ENCODE measurements at regions not wholly inside any gene's neighbourhood (a gene's known extent, or its start where the extent isn't known, plus 50 kb on each side); places are given as distances from the start of the nearest gene placed in this dataset.

DNA sequence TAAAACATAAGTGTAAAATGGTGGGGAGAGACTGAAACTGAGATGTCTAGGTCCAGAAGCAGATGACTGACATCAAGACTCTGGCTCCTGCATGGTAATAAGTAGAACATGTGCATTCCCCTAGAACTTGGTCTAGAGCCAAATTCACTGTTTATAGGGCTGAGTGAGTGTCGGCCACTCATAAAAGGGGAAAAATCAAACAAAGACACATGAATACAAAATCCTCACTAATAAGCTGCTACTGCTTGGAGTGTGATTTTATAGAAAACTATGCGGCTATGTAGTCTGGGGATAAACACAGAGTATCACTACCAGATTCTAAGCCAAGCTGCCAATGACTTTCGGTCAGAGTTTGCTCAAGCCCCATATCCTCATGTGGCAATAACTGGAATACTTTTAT is 1080.8 kb upstream of the DDX18 start:
- Histone ChIP-seq H3K27me3 (no peaks in the 10 kb centered on the region), H3K9me3 (no peaks in the 10 kb centered on the region), H3K27ac (no peak overlapping the region), H3K4me3 (no peak overlapping the region), H3K36me3 (no peaks in the 10 kb centered on the region), H3K4me1 (no peaks in the 10 kb centered on the region)
- TF ChIP-seq, protein P1, sequence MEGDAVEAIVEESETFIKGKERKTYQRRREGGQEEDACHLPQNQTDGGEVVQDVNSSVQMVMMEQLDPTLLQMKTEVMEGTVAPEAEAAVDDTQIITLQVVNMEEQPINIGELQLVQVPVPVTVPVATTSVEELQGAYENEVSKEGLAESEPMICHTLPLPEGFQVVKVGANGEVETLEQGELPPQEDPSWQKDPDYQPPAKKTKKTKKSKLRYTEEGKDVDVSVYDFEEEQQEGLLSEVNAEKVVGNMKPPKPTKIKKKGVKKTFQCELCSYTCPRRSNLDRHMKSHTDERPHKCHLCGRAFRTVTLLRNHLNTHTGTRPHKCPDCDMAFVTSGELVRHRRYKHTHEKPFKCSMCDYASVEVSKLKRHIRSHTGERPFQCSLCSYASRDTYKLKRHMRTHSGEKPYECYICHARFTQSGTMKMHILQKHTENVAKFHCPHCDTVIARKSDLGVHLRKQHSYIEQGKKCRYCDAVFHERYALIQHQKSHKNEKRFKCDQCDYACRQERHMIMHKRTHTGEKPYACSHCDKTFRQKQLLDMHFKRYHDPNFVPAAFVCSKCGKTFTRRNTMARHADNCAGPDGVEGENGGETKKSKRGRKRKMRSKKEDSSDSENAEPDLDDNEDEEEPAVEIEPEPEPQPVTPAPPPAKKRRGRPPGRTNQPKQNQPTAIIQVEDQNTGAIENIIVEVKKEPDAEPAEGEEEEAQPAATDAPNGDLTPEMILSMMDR (IDR thresholded peaks at IDR 0.05) = no peak
- TF ChIP-seq POLR2A (IDR thresholded peaks at IDR 0.05) = no peak
- DNase-seq = no peak

DNA sequence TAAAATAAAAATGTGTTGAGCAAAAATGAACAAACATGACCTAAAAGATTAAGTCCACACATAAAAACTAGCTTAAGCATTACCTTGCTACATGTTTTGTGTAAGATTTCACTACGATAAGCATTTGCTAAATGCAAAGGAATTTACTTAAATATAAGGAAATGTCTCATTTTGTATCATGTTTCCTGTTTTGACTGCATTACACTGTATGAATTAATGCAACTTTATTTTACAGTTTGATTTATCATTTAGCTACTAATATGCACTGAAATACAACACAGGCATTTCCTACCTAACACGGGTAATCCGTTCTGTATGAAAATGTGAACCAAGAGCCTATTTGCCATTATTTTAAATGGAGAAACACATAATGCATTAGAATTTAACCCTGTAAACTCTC is 1076.5 kb upstream of the DDX18 start:
- TF ChIP-seq, protein P1 (IDR thresholded peaks at IDR 0.05) = no peak
- TF ChIP-seq POLR2A (IDR thresholded peaks at IDR 0.05) = no peak
- no peak overlapping the region for H3K27ac ChIP-seq

DNA sequence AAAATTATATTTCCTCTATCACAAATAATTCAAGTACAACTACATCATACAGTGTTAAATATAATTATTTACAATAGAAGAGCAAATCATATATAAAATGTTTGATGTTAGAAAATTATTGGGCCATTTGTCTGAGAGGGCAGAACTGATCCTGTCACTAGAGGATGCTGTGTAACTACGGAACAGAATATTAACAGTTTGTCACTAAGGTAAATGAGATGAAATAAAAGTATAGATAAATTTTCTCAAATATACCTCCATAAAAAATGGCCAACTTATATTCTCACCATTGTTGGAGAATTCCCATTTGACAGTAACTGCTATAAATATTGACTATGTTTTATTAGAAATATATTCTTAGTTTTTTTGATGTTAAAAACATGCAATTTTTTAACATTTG is 1067.4 kb upstream of the DDX18 start:
- no peak for DNase-seq
- no peak for TF ChIP-seq POLR2A (IDR thresholded peaks at IDR 0.05)
- TF ChIP-seq, protein P1 (IDR thresholded peaks at IDR 0.05) = peak in 4 of 6 experiments; percentile 19 to 90 (median 86)

More for the DNA sequence above, 1076.5 kb upstream of the DDX18 start:
- no peaks in the 10 kb centered on the region for H3K36me3 ChIP-seq
- H3K9me3 ChIP-seq = no peaks in the 10 kb centered on the region
- DNase-seq = no peak
- H3K4me1 ChIP-seq = no peaks in the 10 kb centered on the region
- no peak overlapping the region for H3K4me3 ChIP-seq
- no peaks in the 10 kb centered on the region for H3K27me3 ChIP-seq

DNA sequence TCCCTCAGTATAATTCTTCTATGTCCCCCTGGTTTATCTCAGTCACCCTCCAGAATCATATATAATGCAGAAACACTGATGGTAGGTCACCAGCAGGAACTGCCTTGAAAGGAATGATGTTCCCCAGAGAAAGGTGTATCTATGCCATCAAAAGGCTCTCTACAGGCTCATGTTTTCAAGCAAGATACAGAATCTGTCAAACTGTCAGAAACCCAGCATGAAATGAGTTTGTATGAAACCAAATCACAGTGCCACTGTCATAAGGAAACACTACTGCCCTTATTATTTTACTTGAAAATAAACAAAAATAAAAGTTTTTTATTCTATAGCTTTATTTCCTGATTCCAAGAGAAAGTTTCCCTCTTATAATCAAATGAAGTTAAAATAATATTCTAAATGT is 1064.5 kb upstream of the DDX18 start:
- no peak for DNase-seq
- Histone ChIP-seq H3K4me1 (no peaks in the 10 kb centered on the region), H3K27ac (no peak overlapping the region), H3K27me3 (no peaks in the 10 kb centered on the region), H3K36me3 (no peaks in the 10 kb centered on the region), H3K9me3 (no peaks in the 10 kb centered on the region), H3K4me3 (no peak overlapping the region)
- no peak for TF ChIP-seq POLR2A (IDR thresholded peaks at IDR 0.05)
- TF ChIP-seq, protein P1 (IDR thresholded peaks at IDR 0.05) = no peak

More for the DNA sequence above, 1067.4 kb upstream of the DDX18 start:
- H3K4me1 ChIP-seq = no peaks in the 10 kb centered on the region
- no peak overlapping the region for H3K27ac ChIP-seq
- no peak overlapping the region for H3K4me3 ChIP-seq
- no peaks in the 10 kb centered on the region for H3K9me3 ChIP-seq
- H3K27me3 ChIP-seq = no peaks in the 10 kb centered on the region
- H3K36me3 ChIP-seq = no peaks in the 10 kb centered on the region

DNA sequence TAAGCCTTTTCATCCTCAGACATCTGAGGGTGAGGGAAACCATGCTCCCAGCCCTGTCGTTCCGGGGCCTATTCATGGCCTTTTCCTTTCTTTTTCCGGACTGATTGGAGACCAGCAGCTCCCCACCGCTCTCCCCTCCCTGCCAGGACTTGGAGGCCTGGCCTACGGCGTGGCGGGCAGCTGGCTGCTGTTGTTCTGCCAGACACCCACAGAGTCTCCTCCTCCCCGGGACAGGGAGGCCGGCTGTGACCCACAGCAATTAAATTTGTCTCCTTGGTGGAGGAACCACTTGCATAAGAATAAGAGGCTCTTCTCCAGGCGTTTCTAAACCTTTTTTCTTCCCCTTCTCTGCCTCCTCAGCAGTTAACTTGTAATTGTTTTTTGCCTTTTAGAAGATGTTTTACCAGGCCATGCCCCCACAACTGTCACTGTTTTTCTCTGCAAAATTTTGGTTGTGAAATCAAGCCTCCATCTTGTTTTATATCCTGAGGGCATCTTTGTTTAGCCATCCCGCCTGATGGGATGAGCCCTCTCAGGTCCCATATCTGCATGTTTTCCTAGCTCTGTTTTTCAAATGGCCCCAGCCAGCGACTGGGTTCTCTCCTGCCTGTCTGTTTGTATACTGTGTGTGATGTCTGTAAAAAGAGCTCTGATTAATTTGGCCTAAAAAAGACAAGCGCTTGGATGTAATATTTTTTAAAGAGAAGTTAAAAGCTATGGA is 1060.0 kb upstream of the DDX18 start:
- Histone ChIP-seq H3K9me3 (no peaks in the 10 kb centered on the region), H3K4me1 (no peaks in the 10 kb centered on the region), H3K27ac (no peak overlapping the region), H3K4me3 (no peak overlapping the region), H3K27me3 (no peaks in the 10 kb centered on the region), H3K36me3 (no peaks in the 10 kb centered on the region)
- TF ChIP-seq, protein P1 (IDR thresholded peaks at IDR 0.05) = no peak
- TF ChIP-seq POLR2A (IDR thresholded peaks at IDR 0.05) = no peak
- no peak for DNase-seq

All from Peyer's patch (tissue), 4 donors.